Esophagus squamous epithelium (tissue), 4 donors: ENCODE measurements at regions not wholly inside any gene's neighbourhood (a gene's known extent, or its start where the extent isn't known, plus 50 kb on each side); places are given as distances from the start of the nearest gene placed in this dataset.

Experiments used
- CTCF ChIP-seq, 6 experiments: fragments of 450-650 bp in 4 of 6; fragments of 200-600 bp in 2 of 6; sonication (generic) in 2 of 6; IDR thresholded peaks; one replicate each; pipeline ENCODE4 v1.5.1; 2016 to 2019; ENCODE audit warnings: antibody characterized with exemption in 6 of 6, mild to moderate bottlenecking in 4 of 6, moderate library complexity in 4 of 6
- POLR2A ChIP-seq, 4 donors: fragments of 450-650 bp; IDR thresholded peaks; one replicate each; pipeline ENCODE4 v1.6.1; 2017; ENCODE audit warnings: antibody characterized with exemption in 4 of 4, mild to moderate bottlenecking in 4 of 4, moderate library complexity in 3 of 4

DNA sequence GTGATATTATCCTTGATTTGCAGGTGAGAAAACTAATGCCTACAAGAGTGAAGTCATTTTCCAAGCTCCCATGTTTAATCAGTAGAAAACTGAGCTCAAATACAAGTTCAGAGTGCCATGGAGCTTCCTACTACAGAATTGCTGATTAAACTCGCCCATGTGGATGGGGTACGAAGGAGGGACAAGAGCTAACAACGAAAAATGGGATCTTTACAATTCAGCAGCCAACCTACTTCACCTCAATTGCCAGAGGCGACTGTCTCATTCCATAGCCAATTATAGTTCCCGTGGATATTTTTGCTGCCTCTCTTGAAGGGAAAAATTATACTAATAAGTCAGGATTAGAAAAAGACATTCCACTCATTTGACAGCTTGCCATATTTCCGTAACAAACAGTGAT is 1155.1 kb downstream of the OLFM4 start:
- TF ChIP-seq CTCF (IDR thresholded peaks at IDR 0.05) (no peak), POLR2A (IDR thresholded peaks at IDR 0.05) (no peak)
